ENCODE measurements at regions not wholly inside any gene's neighbourhood (a gene's known extent, or its start where the extent isn't known, plus 50 kb on each side); places are given as distances from the start of the nearest gene placed in this dataset.

DNA sequence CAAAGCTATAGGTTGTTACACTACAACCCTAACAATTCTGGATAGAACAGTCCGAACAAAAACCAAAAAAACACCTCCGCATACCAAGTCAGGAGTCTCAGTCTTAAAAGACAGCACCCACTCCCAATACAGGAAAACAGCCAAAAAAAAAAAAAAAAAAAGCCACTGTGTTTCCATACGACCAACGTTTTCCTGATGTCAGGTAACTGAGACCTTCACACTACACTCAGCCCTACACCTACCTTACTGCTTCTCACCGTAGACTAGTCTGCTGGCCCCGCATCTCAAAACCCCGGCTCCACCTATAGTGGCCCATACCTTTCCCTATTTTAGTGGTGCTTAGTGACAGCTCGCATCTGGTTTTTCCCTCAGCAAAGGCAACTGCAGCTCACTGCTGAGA is 339.5 kb upstream of the ADAMTS9 start:
- H3K9me3 ChIP-seq (ENCODE audit: control insufficient read depth, low read length): no peaks in the 10 kb centered on the region
- H3K4me3 ChIP-seq (ENCODE audit: low read depth, low read length): no peak overlapping the region

DNA sequence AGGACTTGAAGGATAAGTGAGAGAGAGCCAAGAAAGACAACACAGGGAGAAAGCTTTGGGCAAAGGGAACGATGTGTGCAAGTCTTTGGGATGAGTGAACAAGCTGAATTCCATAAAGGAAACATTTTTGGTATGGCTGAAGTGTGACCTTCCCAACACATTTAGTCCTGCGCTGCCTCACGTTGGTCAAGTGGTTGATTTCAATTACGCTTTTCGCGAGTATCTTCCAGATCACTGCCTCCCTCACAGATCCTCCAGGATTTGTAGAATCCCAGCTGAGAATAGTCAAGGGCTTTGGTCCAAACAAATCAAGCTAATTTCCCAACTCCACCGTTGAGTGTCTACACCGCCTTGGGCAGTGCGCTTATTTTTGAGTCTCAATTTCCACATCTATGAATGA is 338.4 kb upstream of the ADAMTS9 start:
- Histone ChIP-seq H3K4me1 (no peaks in the 10 kb centered on the region), H2AFZ (no peak overlapping the region), H3K79me2 (no peaks in the 10 kb centered on the region), H3K4me2 (ENCODE audit: low read length) (no peak overlapping the region), H3K27me3 (ENCODE audit: control insufficient read depth, insufficient read depth, low read length) (no peaks in the 10 kb centered on the region), H3K9me3 (ENCODE audit: control insufficient read depth, low read length) (no peaks in the 10 kb centered on the region), H3K9ac (no peak overlapping the region), H3K36me3 (ENCODE audit: control insufficient read depth, insufficient read depth, low read length) (no peaks in the 10 kb centered on the region), H3K27ac (no peak overlapping the region), H3K4me3 (ENCODE audit: low read depth, low read length) (no peak overlapping the region)
- TF ChIP-seq, protein P1, sequence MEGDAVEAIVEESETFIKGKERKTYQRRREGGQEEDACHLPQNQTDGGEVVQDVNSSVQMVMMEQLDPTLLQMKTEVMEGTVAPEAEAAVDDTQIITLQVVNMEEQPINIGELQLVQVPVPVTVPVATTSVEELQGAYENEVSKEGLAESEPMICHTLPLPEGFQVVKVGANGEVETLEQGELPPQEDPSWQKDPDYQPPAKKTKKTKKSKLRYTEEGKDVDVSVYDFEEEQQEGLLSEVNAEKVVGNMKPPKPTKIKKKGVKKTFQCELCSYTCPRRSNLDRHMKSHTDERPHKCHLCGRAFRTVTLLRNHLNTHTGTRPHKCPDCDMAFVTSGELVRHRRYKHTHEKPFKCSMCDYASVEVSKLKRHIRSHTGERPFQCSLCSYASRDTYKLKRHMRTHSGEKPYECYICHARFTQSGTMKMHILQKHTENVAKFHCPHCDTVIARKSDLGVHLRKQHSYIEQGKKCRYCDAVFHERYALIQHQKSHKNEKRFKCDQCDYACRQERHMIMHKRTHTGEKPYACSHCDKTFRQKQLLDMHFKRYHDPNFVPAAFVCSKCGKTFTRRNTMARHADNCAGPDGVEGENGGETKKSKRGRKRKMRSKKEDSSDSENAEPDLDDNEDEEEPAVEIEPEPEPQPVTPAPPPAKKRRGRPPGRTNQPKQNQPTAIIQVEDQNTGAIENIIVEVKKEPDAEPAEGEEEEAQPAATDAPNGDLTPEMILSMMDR (IDR thresholded peaks at IDR 0.05): no peak

More for the DNA sequence above, 339.5 kb upstream of the ADAMTS9 start:
- H3K4me1 ChIP-seq: no peaks in the 10 kb centered on the region
- TF ChIP-seq, protein P1 (IDR thresholded peaks at IDR 0.05): no peak
- no peaks in the 10 kb centered on the region for H3K36me3 ChIP-seq (ENCODE audit: control insufficient read depth, insufficient read depth, low read length)
- no peak overlapping the region for H3K27ac ChIP-seq
- H3K27me3 ChIP-seq (ENCODE audit: control insufficient read depth, insufficient read depth, low read length): no peaks in the 10 kb centered on the region
- H3K79me2 ChIP-seq: no peaks in the 10 kb centered on the region
- no peak overlapping the region for H3K9ac ChIP-seq
- no peak overlapping the region for H3K4me2 ChIP-seq (ENCODE audit: low read length)
- no peak overlapping the region for H2AFZ ChIP-seq

DNA sequence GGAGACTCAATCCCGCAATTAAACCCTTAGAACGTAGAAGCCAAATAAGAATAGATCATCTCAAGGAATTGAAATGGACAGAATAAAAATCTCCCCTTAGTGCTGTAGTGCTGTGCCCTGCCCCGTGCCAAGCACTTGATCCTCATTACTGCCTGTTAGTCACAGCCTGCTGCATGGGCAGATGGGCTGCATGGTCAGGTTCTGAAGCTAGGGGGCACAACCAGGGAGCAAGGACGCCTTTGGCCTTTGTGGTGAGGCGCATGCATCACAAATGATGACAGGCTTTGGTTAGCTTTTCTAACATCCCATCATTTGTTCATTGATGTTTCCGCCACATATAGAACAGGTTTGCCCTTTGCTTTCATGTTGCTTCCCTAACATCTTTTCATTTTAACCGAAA is 336.3 kb upstream of the ADAMTS9 start:
- Histone ChIP-seq H3K27ac (no peak overlapping the region), H3K9me3 (ENCODE audit: control insufficient read depth, low read length) (no peaks in the 10 kb centered on the region), H3K9ac (no peak overlapping the region), H3K36me3 (ENCODE audit: control insufficient read depth, insufficient read depth, low read length) (no peaks in the 10 kb centered on the region), H3K4me2 (ENCODE audit: low read length) (no peak overlapping the region), H3K4me3 (ENCODE audit: low read depth, low read length) (no peak overlapping the region), H3K79me2 (no peaks in the 10 kb centered on the region), H2AFZ (no peak overlapping the region), H3K27me3 (ENCODE audit: control insufficient read depth, insufficient read depth, low read length) (no peaks in the 10 kb centered on the region), H3K4me1 (no peaks in the 10 kb centered on the region)
- TF ChIP-seq, protein P1 (IDR thresholded peaks at IDR 0.05): no peak

DNA sequence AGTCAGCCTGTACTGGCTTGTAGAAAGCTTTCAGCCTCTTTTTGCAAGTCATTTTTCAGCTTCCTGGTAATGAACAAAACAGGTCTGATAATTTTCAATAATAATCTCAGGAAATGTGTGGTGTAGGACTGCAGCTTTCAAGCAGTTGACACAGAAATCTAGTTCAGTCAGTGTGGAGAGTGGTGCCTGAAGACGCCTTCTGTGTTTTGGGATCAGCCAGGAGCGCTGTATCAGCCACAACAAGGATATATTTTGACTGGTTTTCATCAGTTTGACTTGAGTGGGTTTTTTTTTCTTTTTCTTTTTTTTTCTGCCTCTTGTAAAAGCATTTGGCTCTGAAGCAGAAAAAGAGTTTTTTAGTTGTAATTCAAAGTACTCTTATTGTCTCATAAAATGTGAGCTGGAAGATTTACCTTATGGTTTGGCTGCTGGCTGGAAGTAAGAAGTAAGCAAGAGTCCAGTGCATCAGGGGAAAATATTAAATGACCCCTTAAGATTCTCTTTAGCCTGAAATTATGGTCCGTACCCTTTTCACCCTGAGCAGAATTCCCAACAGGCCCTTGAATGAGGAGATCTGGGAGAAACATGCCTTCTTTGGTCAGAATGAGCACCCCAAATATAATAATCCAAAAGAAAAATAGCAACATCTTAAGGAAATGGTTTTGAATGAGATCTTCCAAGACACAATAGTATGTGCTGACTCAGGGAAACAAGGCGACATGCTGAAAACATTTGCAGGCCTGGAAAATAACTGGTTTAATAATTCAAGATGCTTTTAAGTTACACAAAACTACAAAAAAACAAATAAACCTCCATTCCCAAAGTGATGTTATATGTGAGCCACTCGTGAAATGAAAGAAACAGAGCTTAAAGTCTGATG is 332.7 kb upstream of the ADAMTS9 start:
- no peaks in the 10 kb centered on the region for H3K27me3 ChIP-seq (ENCODE audit: control insufficient read depth, insufficient read depth, low read length)
- H3K36me3 ChIP-seq (ENCODE audit: control insufficient read depth, insufficient read depth, low read length): no peaks in the 10 kb centered on the region
- H3K27ac ChIP-seq: no peak overlapping the region
- no peaks in the 10 kb centered on the region for H3K4me1 ChIP-seq
- no peaks in the 10 kb centered on the region for H3K9me3 ChIP-seq (ENCODE audit: control insufficient read depth, low read length)
- TF ChIP-seq, protein P1 (IDR thresholded peaks at IDR 0.05): no peak
- no peak overlapping the region for H3K4me3 ChIP-seq (ENCODE audit: low read depth, low read length)
- no peak overlapping the region for H3K9ac ChIP-seq
- H3K4me2 ChIP-seq (ENCODE audit: low read length): no peak overlapping the region
- H2AFZ ChIP-seq: no peak overlapping the region
- H3K79me2 ChIP-seq: no peaks in the 10 kb centered on the region

Data from parathyroid adenoma (tissue), 2 donors.